Loucy (cell line): ENCODE measurements at regions not wholly inside any gene's neighbourhood (a gene's known extent, or its start where the extent isn't known, plus 50 kb on each side); places are given as distances from the start of the nearest gene placed in this dataset.

Experiments
- H2AFZ ChIP-seq: fragments of 200-600 bp; sonication (generic); 2 replicates; pipeline ENCODE4 v1.6.0; 2016; ENCODE audit warnings: antibody characterized with exemption, mild to moderate bottlenecking, low read length, moderate library complexity
- H3F3A ChIP-seq: fragments of 200-600 bp; 2 replicates; pipeline ENCODE4 v1.6.0; 2016; ENCODE audit warnings: antibody characterized with exemption, low read depth, mild to moderate bottlenecking
- H3K27me3 ChIP-seq: fragments of 200-600 bp; sonication (generic); 2 replicates; pipeline ENCODE4 v1.6.1; 2014; ENCODE audit warnings: low read length, mild to moderate bottlenecking; ENCODE audit not compliant: insufficient read depth, poor library complexity, severe bottlenecking
- H3K36me3 ChIP-seq: fragments of 200-600 bp; sonication (generic); 2 replicates; pipeline ENCODE4 v1.6.1; 2016; ENCODE audit warnings: low read length; ENCODE audit not compliant: insufficient read depth
- H3K4me1 ChIP-seq: fragments of 200-600 bp; sonication (generic); 2 replicates; pipeline ENCODE4 v1.5.1; 2014; ENCODE audit warnings: low read length, mild to moderate bottlenecking; ENCODE audit not compliant: insufficient read depth, poor library complexity, severe bottlenecking
- H3K4me2 ChIP-seq: fragments of 200-600 bp; sonication (generic); 2 replicates; pipeline ENCODE4 v1.6.0; 2014; ENCODE audit warnings: antibody characterized with exemption, low read length, low read depth, mild to moderate bottlenecking; ENCODE audit not compliant: poor library complexity, severe bottlenecking
- H3K4me3 ChIP-seq: fragments of 200-600 bp; sonication (generic); 2 replicates; pipeline ENCODE4 v1.5.1; 2014; ENCODE audit warnings: low read length, mild to moderate bottlenecking, mixed read lengths; ENCODE audit not compliant: poor library complexity, severe bottlenecking
- H3K79me2 ChIP-seq: fragments of 200-600 bp; sonication (generic); 2 replicates; pipeline ENCODE4 v1.6.1; 2014; ENCODE audit warnings: low read length; ENCODE audit not compliant: insufficient read depth
- H3K9ac ChIP-seq: fragments of 200-600 bp; sonication (generic); 2 replicates; pipeline ENCODE4 v1.6.0; 2014; ENCODE audit warnings: mild to moderate bottlenecking, low read depth, low read length, moderate library complexity; ENCODE audit not compliant: poor library complexity, severe bottlenecking
- H3K9me2 ChIP-seq: fragments of 200-600 bp; sonication (generic); replicated peaks from 2 replicates; pipeline ENCODE4 v1.6.1; 2016; ENCODE audit warnings: low read depth, low read length, mixed read lengths
- H3K9me3 ChIP-seq: fragments of 200-600 bp; sonication (generic); 2 replicates; pipeline ENCODE4 v1.6.1; 2014; ENCODE audit warnings: mild to moderate bottlenecking, antibody characterized with exemption, low read length, low read depth; ENCODE audit not compliant: insufficient read depth
- H4K20me1 ChIP-seq: fragments of 200-600 bp; sonication (generic); 2 replicates; pipeline ENCODE4 v1.6.0; 2014; ENCODE audit warnings: antibody characterized with exemption, low read length, mild to moderate bottlenecking; ENCODE audit not compliant: insufficient read depth, poor library complexity, severe bottlenecking
- CTCF ChIP-seq: fragments of 200-600 bp; sonication (generic); conservative IDR thresholded peaks from 2 replicates; pipeline ENCODE4 v1.5.1; 2014; ENCODE audit warnings: mild to moderate bottlenecking, antibody characterized with exemption, low read length
- EZH2phosphoT487 ChIP-seq: fragments of 200-600 bp; IDR thresholded peaks from 2 replicates; pipeline ENCODE4 v1.6.1; 2018; ENCODE audit warnings: antibody characterized with exemption, mild to moderate bottlenecking, moderate library complexity, borderline replicate concordance

- Histone ChIP-seq H3K27me3 (no peaks in the 10 kb centered on the region), H3K9ac (no peak overlapping the region), H4K20me1 (no peaks in the 10 kb centered on the region), H3F3A (no peaks in the 10 kb centered on the region), H3K36me3 (no peaks in the 10 kb centered on the region), H3K9me3 (no peaks in the 10 kb centered on the region), H3K79me2 (no peaks in the 10 kb centered on the region), H3K4me1 (peaks cover 8% of the 10 kb centered on the region), H3K4me3 (no peak overlapping the region), H3K4me2 (no peak overlapping the region), H3K9me2 (no peaks in the 10 kb centered on the region), H2AFZ (no peak overlapping the region)
- TF ChIP-seq CTCF (no peak), EZH2phosphoT487 (no peak)
Observed at GRCh38 chr1:88111816-88112215, 572.3 kb upstream of the PKN2 start.

GRCh38 chr1:88117597-88117996 lies 566.5 kb upstream of the PKN2 start:
- H3K9me2 ChIP-seq: no peaks in the 10 kb centered on the region
- no peaks in the 10 kb centered on the region for H3F3A ChIP-seq
- TF ChIP-seq CTCF: no peak
- no peak for TF ChIP-seq EZH2phosphoT487
- no peaks in the 10 kb centered on the region for H4K20me1 ChIP-seq
- no peaks in the 10 kb centered on the region for H3K27me3 ChIP-seq
- no peaks in the 10 kb centered on the region for H3K79me2 ChIP-seq
- H3K9me3 ChIP-seq: no peaks in the 10 kb centered on the region
- H3K4me3 ChIP-seq: no peak overlapping the region
- H3K4me2 ChIP-seq: no peak overlapping the region
- H2AFZ ChIP-seq: no peak overlapping the region
- no peaks in the 10 kb centered on the region for H3K36me3 ChIP-seq
- no peak overlapping the region for H3K9ac ChIP-seq
- H3K4me1 ChIP-seq: peaks cover 8% of the 10 kb centered on the region

GRCh38 chr1:88118176-88118845 lies 565.8 kb upstream of the PKN2 start:
- Histone ChIP-seq H3K4me1 (peaks cover 8% of the 10 kb centered on the region), H3K79me2 (no peaks in the 10 kb centered on the region), H2AFZ (no peak overlapping the region), H3K9me2 (no peaks in the 10 kb centered on the region), H3K4me2 (no peak overlapping the region), H3F3A (no peaks in the 10 kb centered on the region), H3K4me3 (no peak overlapping the region), H3K9me3 (no peaks in the 10 kb centered on the region), H3K36me3 (no peaks in the 10 kb centered on the region), H3K27me3 (no peaks in the 10 kb centered on the region), H3K9ac (no peak overlapping the region), H4K20me1 (no peaks in the 10 kb centered on the region)
- TF ChIP-seq CTCF (no peak), EZH2phosphoT487 (no peak)
